NCI-H146 (cell line): ENCODE measurements at regions not wholly inside any gene's neighbourhood (a gene's known extent, or its start where the extent isn't known, plus 50 kb on each side); places are given as distances from the start of the nearest gene placed in this dataset.

ENCODE experiments used
- DNase-seq: peaks from one replicate; lab custom pipeline; 2025; lab: John Stamatoyannopoulos, UW

- DNase-seq: no peak
Measured at GRCh38 chr4:180650273-180650672, 1592.9 kb upstream of the TENM3 start.

- no peak for DNase-seq
Measured at GRCh38 chr4:180652533-180652932, 1590.7 kb upstream of the TENM3 start.

GRCh38 chr4:180655886-180656285 is 1587.3 kb upstream of the TENM3 start:
- DNase-seq: no peak

GRCh38 chr4:180657881-180658280 is 1585.3 kb upstream of the TENM3 start:
- DNase-seq: no peak

GRCh38 chr4:180664766-180665368 is 1578.3 kb upstream of the TENM3 start:
- DNase-seq: peak; percentile 91

- peak; percentile 91 for DNase-seq
Measured at GRCh38 chr4:180665481-180665880, 1577.7 kb upstream of the TENM3 start.

- peak; percentile 86 for DNase-seq
Measured at GRCh38 chr4:180665994-180666824, 1577.0 kb upstream of the TENM3 start.

- DNase-seq: no peak
Measured at GRCh38 chr4:180668732-180669131, 1574.5 kb upstream of the TENM3 start.

- DNase-seq: no peak
Measured at GRCh38 chr4:180669680-180670079, 1573.5 kb upstream of the TENM3 start.

GRCh38 chr4:180674619-180675358 is 1568.4 kb upstream of the TENM3 start:
- peak; percentile 85 for DNase-seq

GRCh38 chr4:180675359-180675650 is 1567.9 kb upstream of the TENM3 start:
- peak; percentile 84 for DNase-seq

GRCh38 chr4:180680305-180680704 is 1562.9 kb upstream of the TENM3 start:
- DNase-seq: peak; percentile 80

- DNase-seq: no peak
Measured at GRCh38 chr4:180682776-180683175, 1560.4 kb upstream of the TENM3 start.

- no peak for DNase-seq
Measured at GRCh38 chr4:180683186-180683585, 1560.0 kb upstream of the TENM3 start.

- DNase-seq: peak; percentile 48
Measured at GRCh38 chr4:180688480-180688879, 1554.7 kb upstream of the TENM3 start.

- no peak for DNase-seq
Measured at GRCh38 chr4:180694875-180695274, 1548.3 kb upstream of the TENM3 start.

- no peak for DNase-seq
Measured at GRCh38 chr4:180695851-180696250, 1547.4 kb upstream of the TENM3 start.

- DNase-seq: no peak
Measured at GRCh38 chr4:180696460-180697092, 1546.6 kb upstream of the TENM3 start.

GRCh38 chr4:180698550-180699195 is 1544.5 kb upstream of the TENM3 start:
- no peak for DNase-seq

GRCh38 chr4:180706766-180707165 is 1536.4 kb upstream of the TENM3 start:
- no peak for DNase-seq

GRCh38 chr4:180710628-180711337 is 1532.4 kb upstream of the TENM3 start:
- DNase-seq: no peak
